BLaER1 (cell line): ENCODE measurements at regions not wholly inside any gene's neighbourhood (a gene's known extent, or its start where the extent isn't known, plus 50 kb on each side); places are given as distances from the start of the nearest gene placed in this dataset.
A peak's percentile ranks its signal among the peaks of the same experiment; 100 is the strongest.
"Not testable (repeated sequence)": the region's sequence is repeated elsewhere in the genome, so short reads cannot be mapped to it uniquely, and the experiment has no call there.

Experiments used
- H3K27ac ChIP-seq: shearing (Covaris generic); formaldehyde crosslinking; 2 replicates; pipeline ENCODE4 v1.8.1; 2022
- H3K27me3 ChIP-seq: shearing (Covaris generic); formaldehyde crosslinking; 2 replicates; pipeline ENCODE4 v1.8.1; 2022
- H3K36me3 ChIP-seq: shearing (Covaris generic); formaldehyde crosslinking; 2 replicates; pipeline ENCODE4 v1.8.1; 2022
- H3K4me1 ChIP-seq: shearing (Covaris generic); formaldehyde crosslinking; 2 replicates; pipeline ENCODE4 v1.8.1; 2022
- H3K4me2 ChIP-seq: shearing (Covaris generic); formaldehyde crosslinking; 2 replicates; pipeline ENCODE4 v1.8.1; 2022
- H3K4me3 ChIP-seq: shearing (Covaris generic); formaldehyde crosslinking; 2 replicates; pipeline ENCODE4 v1.8.1; 2022
- H3K9ac ChIP-seq: shearing (Covaris generic); formaldehyde crosslinking; 2 replicates; pipeline ENCODE4 v1.8.1; 2022
- H3K9me3 ChIP-seq: shearing (Covaris generic); formaldehyde crosslinking; 2 replicates; pipeline ENCODE4 v1.8.1; 2022
- H4K20me1 ChIP-seq: shearing (Covaris generic); formaldehyde crosslinking; 2 replicates; pipeline ENCODE4 v1.8.1; 2022
- Cebpa-rat ChIP-seq: shearing (Covaris generic); IDR thresholded peaks from 2 replicates; pipeline ENCODE4 v1.8.1; 2022

DNA sequence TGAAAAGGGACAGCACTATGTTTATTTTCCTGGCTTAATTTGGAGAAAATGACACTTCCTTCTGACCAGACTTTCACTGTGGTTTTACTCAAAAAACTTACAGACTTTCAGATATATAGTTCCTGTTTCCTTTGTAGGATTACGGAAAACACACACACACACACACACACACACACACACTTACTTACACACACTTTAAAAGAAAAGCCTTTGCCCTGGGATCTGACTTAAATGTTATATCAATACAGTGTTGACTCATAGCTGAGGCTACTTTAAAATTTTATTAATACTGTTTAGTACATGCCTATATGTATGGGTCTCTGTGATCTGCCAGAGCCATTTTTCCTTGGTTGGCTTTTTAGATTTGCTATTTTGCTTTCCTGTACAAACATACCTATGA, 758.3 kb downstream of the DNAH5 start:
- Histone ChIP-seq H3K9me3 (no peaks in the 10 kb centered on the region), H3K9ac (no peak overlapping the region), H3K4me2 (peak overlapping the region; percentile 33; the same call in 1 of the 2 replicates), H3K36me3 (no peaks in the 10 kb centered on the region), H3K4me3 (no peak overlapping the region), H3K27ac (no peak overlapping the region), H4K20me1 (no peaks in the 10 kb centered on the region), H3K4me1 (no peaks in the 10 kb centered on the region), H3K27me3 (no peaks in the 10 kb centered on the region)
- TF ChIP-seq Cebpa-rat, result no peak

DNA sequence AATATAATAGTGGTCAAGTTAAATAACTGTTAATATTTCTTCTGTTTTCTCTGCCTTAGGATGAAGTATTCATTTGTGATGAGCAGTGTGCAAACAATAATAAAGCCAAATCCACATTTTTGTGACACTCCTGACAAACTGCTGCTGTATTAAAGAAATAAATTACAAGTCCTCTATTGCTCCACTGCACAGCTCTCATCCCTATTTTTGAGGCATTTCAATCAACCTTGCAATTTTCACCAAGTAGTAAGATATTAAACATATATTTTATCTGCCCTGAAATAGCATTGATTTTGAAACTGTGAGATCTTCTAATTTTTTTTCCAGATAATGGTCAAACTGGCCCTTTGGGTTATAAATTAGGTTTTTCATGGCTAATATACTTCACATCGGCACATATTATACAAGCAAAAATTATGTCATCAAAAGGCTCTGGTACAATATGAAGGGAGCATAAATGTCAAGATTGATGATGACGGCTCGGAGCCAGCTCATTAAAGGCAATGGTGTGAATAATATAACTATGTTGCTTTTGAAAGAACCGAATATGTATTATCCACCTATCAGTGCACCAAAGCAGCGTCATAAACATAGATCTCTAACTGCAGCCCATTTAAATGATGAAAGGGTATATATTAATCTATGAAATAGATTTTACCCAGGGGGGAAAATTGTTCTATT, 764.9 kb downstream of the DNAH5 start:
- no peak overlapping the region for H3K27ac ChIP-seq
- no peaks in the 10 kb centered on the region for H4K20me1 ChIP-seq
- H3K27me3 ChIP-seq, result no peaks in the 10 kb centered on the region
- no peak overlapping the region for H3K4me3 ChIP-seq
- no peaks in the 10 kb centered on the region for H3K4me1 ChIP-seq
- no peak overlapping the region for H3K4me2 ChIP-seq
- TF ChIP-seq Cebpa-rat, result no peak
- no peaks in the 10 kb centered on the region for H3K36me3 ChIP-seq
- no peak overlapping the region for H3K9ac ChIP-seq
- no peaks in the 10 kb centered on the region for H3K9me3 ChIP-seq

GRCh38 chr5:13143630-13144029, 800.9 kb downstream of the DNAH5 start:
- Histone ChIP-seq H3K4me2 (no peak overlapping the region), H3K36me3 (no peaks in the 10 kb centered on the region), H3K27me3 (no peaks in the 10 kb centered on the region), H4K20me1 (no peaks in the 10 kb centered on the region), H3K27ac (no peak overlapping the region), H3K9ac (no peak overlapping the region), H3K4me1 (no peaks in the 10 kb centered on the region), H3K9me3 (no peaks in the 10 kb centered on the region), H3K4me3 (no peak overlapping the region)
- no peak for TF ChIP-seq Cebpa-rat

DNA sequence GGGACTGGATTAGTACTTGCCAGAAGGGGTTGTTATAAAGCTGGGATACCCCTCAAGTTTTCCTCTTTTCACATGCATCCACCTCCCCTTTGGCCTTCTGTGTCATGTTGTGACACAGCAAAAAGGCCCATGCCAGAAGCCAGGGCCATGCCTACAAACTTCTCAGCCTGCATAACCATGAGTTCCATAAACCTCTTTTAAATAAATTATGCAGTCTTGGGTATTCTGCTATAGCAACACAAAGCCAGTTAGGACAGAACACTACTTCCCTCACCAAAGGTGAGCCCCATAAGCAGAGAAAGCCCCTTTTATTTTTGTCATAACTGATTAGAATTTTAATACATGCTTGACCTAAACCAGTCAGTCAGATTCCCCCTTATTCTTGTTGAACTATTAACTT, 801.3 kb downstream of the DNAH5 start:
- Histone ChIP-seq H3K27ac (no peak overlapping the region), H3K9ac (no peak overlapping the region), H3K4me3 (no peak overlapping the region), H4K20me1 (no peaks in the 10 kb centered on the region), H3K36me3 (no peaks in the 10 kb centered on the region), H3K9me3 (no peaks in the 10 kb centered on the region), H3K27me3 (no peaks in the 10 kb centered on the region), H3K4me2 (no peak overlapping the region), H3K4me1 (no peaks in the 10 kb centered on the region)
- TF ChIP-seq Cebpa-rat, result no peak

GRCh38 chr5:13133951-13134350, 810.5 kb downstream of the DNAH5 start:
- no peaks in the 10 kb centered on the region for H3K36me3 ChIP-seq
- no peak overlapping the region for H3K27ac ChIP-seq
- H3K4me3 ChIP-seq, result no peak overlapping the region
- no peak overlapping the region for H3K9ac ChIP-seq
- H3K4me2 ChIP-seq, result no peak overlapping the region
- no peaks in the 10 kb centered on the region for H4K20me1 ChIP-seq
- peaks cover 10% of the 10 kb centered on the region for H3K4me1 ChIP-seq
- H3K9me3 ChIP-seq, result no peaks in the 10 kb centered on the region
- no peak for TF ChIP-seq Cebpa-rat
- H3K27me3 ChIP-seq, result no peaks in the 10 kb centered on the region

DNA sequence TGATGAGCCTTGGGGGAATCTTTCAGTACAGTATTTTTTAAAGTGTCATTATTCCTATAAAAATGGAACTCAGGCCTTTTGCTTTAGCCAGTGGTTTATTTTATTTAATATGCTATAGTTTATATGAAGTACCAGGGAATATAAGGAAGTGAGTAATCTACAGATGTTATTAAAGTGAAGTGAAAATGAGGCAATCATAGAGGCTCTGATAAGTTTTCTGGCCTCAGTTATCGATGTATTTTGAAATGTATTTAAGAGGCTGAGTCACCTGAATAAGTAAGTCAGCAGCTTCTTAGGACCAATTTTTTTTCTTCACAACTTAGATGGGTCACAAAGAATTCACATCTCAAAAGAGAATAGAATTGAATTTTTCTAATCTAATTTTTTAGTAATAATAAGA, 829.0 kb downstream of the DNAH5 start:
- Histone ChIP-seq H3K4me2 (no peak overlapping the region), H4K20me1 (no peaks in the 10 kb centered on the region), H3K27ac (no peak overlapping the region), H3K9me3 (no peaks in the 10 kb centered on the region), H3K4me1 (no peaks in the 10 kb centered on the region), H3K9ac (no peak overlapping the region), H3K36me3 (no peaks in the 10 kb centered on the region), H3K4me3 (no peak overlapping the region), H3K27me3 (no peaks in the 10 kb centered on the region)
- no peak for TF ChIP-seq Cebpa-rat

DNA sequence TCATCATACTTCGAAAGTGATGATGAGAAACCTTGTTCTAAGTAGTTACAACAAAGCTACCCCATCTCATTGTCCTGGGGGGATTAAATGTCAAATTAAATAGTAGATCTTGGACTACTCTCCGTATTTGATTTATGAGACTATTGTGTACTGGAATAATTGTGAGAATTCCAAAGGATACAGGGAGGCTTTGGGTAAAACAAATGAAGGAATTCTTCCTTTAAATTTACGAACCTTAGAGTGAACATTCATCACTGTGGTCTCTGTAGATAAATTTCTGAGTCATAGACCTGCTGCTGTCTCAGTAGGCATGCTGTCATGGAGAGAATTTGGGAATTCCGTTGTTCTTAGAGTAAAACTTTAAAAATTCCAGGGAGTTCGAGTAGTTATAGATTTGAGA, 836.2 kb downstream of the DNAH5 start:
- TF ChIP-seq Cebpa-rat, result no peak
- no peaks in the 10 kb centered on the region for H3K36me3 ChIP-seq

DNA sequence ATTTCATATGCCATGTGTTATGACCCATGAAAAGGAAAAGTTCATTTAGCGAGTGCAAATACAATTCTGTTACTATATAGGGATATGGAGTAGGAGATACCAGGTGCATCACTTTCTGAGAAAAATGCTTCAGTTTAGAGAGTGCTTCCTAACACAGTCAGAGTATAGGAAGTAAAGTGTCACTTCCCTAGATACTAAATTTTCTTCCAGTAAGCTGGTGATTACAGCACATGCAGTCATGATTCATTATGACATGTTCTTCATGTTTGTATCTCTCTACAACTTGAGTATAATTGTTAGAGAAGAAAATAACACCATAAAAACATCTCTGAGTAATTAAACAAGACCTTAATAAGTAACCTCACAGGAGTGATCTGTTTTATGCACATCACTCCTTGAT, 837.0 kb downstream of the DNAH5 start:
- H3K27ac ChIP-seq, result no peak overlapping the region
- no peaks in the 10 kb centered on the region for H3K36me3 ChIP-seq
- H3K4me2 ChIP-seq, result no peak overlapping the region
- no peaks in the 10 kb centered on the region for H3K4me1 ChIP-seq
- no peak for TF ChIP-seq Cebpa-rat
- H3K4me3 ChIP-seq, result no peak overlapping the region
- H3K9ac ChIP-seq, result no peak overlapping the region
- no peaks in the 10 kb centered on the region for H3K27me3 ChIP-seq
- H4K20me1 ChIP-seq, result no peaks in the 10 kb centered on the region
- no peaks in the 10 kb centered on the region for H3K9me3 ChIP-seq

More for the DNA sequence above, 836.2 kb downstream of the DNAH5 start:
- Histone ChIP-seq H3K27me3 (no peaks in the 10 kb centered on the region), H4K20me1 (no peaks in the 10 kb centered on the region), H3K4me2 (no peak overlapping the region), H3K9ac (no peak overlapping the region), H3K9me3 (no peaks in the 10 kb centered on the region), H3K27ac (no peak overlapping the region), H3K4me3 (no peak overlapping the region), H3K4me1 (no peaks in the 10 kb centered on the region)

DNA sequence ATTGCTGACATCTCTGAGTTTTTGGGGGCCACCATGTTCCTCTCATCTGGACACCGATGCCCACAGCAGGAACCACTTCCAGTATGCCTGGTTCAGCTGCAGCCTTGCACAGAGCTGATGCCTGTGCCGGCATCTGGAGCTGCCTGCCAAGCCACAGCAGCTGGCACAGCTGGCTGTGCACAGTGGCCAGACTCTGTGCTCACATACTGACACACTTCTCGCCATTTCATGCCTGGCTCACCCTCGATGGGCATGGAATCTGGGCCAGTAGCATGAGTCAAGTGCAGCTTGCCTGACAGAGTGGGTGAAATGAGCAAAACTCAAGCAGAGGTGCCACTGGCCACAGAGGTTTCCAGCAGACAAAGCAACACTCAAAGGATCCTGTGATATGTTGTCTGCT, 863.4 kb downstream of the DNAH5 start:
- Histone ChIP-seq H3K4me1 (no peaks in the 10 kb centered on the region), H3K4me3 (no peak overlapping the region), H3K27me3 (no peaks in the 10 kb centered on the region), H3K27ac (no peak overlapping the region), H3K4me2 (no peak overlapping the region), H4K20me1 (no peaks in the 10 kb centered on the region), H3K9me3 (peaks cover 14% of the 10 kb centered on the region), H3K9ac (no peak overlapping the region), H3K36me3 (0 out of 2 replicates have a peak, but pooled peaks cover 5% of the 10 kb centered on the region)
- TF ChIP-seq Cebpa-rat, result no peak

GRCh38 chr5:13072936-13073335, 871.6 kb downstream of the DNAH5 start:
- H3K27me3 ChIP-seq, H3K36me3 ChIP-seq, H3K4me1 ChIP-seq, H3K9ac ChIP-seq, H3K4me2 ChIP-seq, H3K4me3 ChIP-seq, H4K20me1 ChIP-seq, H3K27ac ChIP-seq: not testable (repeated sequence)
- peaks cover 36% of the 10 kb centered on the region for H3K9me3 ChIP-seq

DNA sequence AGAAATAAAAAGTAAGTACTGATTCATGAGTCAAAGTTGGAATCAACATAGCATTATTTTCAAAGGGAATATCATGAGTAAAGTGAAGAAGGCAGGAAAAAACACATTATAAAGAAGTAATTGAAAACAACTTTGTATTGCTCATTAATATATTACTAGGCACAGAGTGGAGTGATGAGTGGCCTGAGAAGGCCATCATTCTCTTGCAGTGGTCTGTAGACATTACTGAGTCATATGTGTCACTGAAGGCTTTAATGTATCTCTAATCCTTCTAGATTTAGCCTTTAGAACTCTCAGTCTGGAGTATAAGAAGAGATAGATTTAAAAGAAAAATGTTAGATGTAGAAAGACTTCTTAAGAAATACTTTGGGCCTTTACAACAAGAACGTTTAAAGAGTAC, 881.4 kb downstream of the DNAH5 start:
- no peaks in the 10 kb centered on the region for H3K36me3 ChIP-seq
- H3K9me3 ChIP-seq, result no peaks in the 10 kb centered on the region
- H3K9ac ChIP-seq, result no peak overlapping the region
- TF ChIP-seq Cebpa-rat, result no peak
- H3K4me3 ChIP-seq, result no peak overlapping the region
- H3K27ac ChIP-seq, result no peak overlapping the region
- H3K4me1 ChIP-seq, result 0 out of 2 replicates have a peak, but pooled peaks cover 6% of the 10 kb centered on the region
- H3K27me3 ChIP-seq, result no peaks in the 10 kb centered on the region
- no peaks in the 10 kb centered on the region for H4K20me1 ChIP-seq
- H3K4me2 ChIP-seq, result no peak overlapping the region
